GM12864 (cell line): ENCODE measurements at regions not wholly inside any gene's neighbourhood (a gene's known extent, or its start where the extent isn't known, plus 50 kb on each side); places are given as distances from the start of the nearest gene placed in this dataset.

Experiments
- DNase-seq: peaks from one replicate; pipeline ENCODE4 v3.0.0-alpha.2; 2011; ENCODE audit warnings: low read depth
- H3K4me3 ChIP-seq: 2 replicates; pipeline ENCODE4 v1.5.1; 2011; ENCODE audit warnings: mild to moderate bottlenecking, low read depth, low read length, control low read depth
- TF ChIP-seq, protein P1 (sequence below): IDR thresholded peaks from 2 replicates; pipeline ENCODE4 v1.5.1; 2011; ENCODE audit warnings: low read depth, mild to moderate bottlenecking, moderate library complexity, low read length, control low read depth, inconsistent platforms; ENCODE audit errors: missing control alignments

DNA sequence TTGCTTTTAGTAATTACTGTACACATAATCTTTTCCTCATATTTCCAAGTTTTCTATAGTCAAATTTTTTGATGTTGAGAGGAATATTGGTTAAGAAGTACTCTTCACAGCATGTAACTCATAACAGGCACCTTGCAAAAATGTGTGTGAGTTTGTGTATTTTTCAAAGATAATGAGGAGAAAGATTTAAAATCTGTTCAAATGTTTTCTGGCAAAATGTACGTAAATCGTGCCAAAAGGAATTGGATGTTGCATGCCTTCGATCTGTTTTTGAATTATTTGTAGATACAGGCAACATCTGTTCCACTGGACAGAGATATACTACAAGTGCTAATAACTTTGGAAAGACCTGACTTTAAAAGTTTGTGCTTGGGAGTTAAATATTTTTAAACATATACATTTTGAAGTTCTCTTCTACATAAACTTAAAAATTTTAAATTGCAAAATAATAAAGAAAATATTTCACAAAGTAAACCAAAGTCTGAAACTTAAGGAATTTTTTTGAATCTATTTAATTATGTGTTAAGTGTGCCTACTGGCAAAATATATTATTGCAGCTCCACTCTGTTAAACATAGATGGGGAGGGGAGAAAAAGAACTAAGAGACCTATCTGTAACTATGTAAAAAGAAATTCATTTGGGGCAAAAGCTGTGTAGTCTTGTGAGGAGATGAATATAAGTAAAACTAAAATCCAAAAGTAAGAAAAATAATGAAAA lies 133.5 kb upstream of the UBE2E3 start:
- no peak for DNase-seq
- TF ChIP-seq, protein P1, sequence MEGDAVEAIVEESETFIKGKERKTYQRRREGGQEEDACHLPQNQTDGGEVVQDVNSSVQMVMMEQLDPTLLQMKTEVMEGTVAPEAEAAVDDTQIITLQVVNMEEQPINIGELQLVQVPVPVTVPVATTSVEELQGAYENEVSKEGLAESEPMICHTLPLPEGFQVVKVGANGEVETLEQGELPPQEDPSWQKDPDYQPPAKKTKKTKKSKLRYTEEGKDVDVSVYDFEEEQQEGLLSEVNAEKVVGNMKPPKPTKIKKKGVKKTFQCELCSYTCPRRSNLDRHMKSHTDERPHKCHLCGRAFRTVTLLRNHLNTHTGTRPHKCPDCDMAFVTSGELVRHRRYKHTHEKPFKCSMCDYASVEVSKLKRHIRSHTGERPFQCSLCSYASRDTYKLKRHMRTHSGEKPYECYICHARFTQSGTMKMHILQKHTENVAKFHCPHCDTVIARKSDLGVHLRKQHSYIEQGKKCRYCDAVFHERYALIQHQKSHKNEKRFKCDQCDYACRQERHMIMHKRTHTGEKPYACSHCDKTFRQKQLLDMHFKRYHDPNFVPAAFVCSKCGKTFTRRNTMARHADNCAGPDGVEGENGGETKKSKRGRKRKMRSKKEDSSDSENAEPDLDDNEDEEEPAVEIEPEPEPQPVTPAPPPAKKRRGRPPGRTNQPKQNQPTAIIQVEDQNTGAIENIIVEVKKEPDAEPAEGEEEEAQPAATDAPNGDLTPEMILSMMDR = no peak
- H3K4me3 ChIP-seq = no peak overlapping the region

DNA sequence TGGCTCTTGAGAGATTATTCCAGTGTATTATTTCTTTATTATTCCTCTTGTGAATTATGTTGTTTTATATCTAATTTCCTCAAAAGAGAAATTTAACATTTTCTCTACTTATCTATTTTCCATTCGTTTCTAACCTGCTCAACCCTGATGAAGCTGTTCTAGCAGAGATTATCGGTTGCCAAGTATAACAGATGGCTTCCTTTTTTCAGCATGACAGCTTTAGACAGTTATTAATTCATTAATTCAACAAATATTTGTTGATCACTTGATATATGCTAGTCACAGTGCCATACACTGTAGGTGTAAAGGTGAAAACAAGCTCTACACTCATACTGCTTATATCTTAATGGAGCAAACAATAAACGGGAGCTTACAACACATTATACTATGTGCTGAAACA lies 137.9 kb upstream of the UBE2E3 start:
- H3K4me3 ChIP-seq = no peak overlapping the region
- DNase-seq = no peak
- TF ChIP-seq, protein P1 = no peak

DNA sequence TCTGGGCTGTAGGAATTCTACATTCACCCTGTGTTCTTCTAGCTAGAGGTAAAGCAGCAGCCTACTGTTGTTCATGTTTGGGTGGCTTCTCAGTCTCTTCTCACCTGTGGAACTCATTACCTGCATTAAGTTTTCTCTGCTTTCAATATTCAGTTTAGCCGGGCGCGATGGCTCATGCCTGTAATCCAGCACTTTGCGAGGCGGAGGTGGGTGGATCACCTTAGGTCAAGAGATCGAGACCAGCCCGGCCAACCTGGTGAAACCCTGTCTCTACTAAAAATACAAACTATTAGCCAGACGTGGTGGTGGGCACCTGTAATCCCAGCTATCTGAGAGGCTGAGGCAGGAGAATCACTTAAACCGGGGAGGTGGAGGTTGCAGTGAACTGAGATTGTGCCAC lies 139.8 kb upstream of the UBE2E3 start:
- TF ChIP-seq, protein P1 = no peak
- DNase-seq = no peak
- no peak overlapping the region for H3K4me3 ChIP-seq

DNA sequence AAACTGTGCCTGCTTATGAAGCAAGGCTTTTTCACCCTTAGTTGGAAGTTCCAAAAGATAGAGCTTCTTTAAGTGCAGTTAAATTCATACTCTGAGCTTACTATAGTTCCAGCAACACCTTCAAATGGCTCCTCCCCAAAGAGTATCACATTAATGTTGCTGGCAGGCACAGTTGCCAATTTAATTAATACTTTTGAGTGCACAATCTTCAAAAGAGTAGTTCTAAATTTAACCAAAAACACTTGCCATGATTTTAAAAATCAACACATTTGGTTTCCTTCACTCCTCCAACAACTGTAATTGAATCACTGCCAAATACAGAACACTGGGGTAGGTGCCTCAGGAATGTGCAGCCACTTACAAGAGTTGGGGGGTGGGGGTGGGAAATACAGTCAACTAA lies 150.6 kb upstream of the UBE2E3 start:
- DNase-seq = no peak
- TF ChIP-seq, protein P1 = no peak
- H3K4me3 ChIP-seq = no peak overlapping the region

DNA sequence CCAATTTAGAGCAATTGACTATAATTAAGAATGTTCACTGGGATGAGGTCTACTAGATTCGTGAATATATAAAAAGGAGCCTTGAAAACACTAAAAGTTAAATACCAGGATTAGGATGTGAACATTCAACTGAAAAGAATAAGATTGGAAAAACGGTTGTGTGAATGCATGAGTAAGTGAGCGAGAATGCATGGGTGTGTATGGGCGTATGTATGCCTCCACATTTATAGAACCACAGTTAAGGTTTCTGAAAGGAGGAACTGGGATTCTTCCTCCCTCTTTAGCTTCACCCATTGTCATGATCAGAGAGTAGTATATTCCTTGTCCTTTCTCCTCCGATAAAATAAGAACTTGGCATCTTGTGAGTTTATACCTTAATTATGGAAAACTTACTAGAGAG lies 151.1 kb upstream of the UBE2E3 start:
- TF ChIP-seq, protein P1 = no peak
- no peak for DNase-seq
- no peak overlapping the region for H3K4me3 ChIP-seq

DNA sequence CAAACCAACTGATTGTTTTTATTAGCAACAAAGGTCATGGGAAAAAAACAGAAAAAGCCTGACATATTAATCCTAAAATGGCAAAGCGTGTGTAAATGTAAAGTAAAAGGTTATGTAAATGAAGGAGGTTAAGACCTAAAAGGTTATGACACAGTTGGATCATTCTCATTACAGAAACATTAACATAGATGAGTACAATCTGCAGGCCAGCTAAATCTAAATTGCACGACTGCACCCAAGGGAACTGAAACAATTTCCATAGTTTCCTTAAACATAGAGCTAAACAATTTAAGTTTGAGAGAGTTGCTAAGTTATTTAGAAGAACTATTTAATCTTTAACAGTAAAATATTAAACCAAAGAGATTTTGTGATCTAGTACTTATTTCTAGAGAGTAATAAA lies 151.6 kb upstream of the UBE2E3 start:
- no peak overlapping the region for H3K4me3 ChIP-seq
- TF ChIP-seq, protein P1 = no peak
- DNase-seq = no peak

DNA sequence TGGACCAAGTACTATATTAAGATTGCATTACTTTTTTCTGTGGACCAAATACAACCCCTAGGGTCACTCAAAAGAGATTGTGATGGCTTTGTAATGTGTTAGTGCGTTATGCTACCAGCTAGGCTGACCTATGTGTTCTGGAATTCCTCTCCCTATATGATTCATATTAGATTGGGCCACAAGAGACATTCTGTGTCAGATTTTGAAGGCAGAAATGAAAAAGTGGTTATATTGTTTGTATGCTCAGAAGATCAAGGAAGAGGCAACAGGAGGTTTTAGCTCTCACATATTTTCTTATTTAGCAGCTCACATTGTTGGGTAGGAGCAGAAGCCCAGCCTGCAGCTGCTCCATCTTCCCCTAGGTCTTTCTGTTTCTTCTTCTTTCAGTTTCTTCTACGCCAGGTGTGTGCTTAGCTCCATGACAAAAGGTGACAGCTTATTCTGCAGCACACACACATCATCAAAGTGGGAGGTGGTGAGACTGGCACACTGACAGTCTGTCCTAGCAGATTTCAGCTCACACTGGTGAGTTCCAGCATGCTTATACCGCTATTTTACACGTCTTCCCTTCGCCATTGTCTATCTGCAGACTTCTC lies 156.8 kb upstream of the UBE2E3 start:
- TF ChIP-seq, protein P1 = no peak
- no peak for DNase-seq
- H3K4me3 ChIP-seq = no peak overlapping the region
